Esophagus squamous epithelium (tissue), 4 donors: ENCODE measurements at regions not wholly inside any gene's neighbourhood (a gene's known extent, or its start where the extent isn't known, plus 50 kb on each side); places are given as distances from the start of the nearest gene placed in this dataset.

ENCODE experiments used
- POLR2A ChIP-seq, 4 donors: fragments of 450-650 bp; IDR thresholded peaks; one replicate each; pipeline ENCODE4 v1.6.1; 2017; ENCODE audit warnings: antibody characterized with exemption in 4 of 4, mild to moderate bottlenecking in 4 of 4, moderate library complexity in 3 of 4
- TF ChIP-seq, protein P1 (sequence below), 6 experiments: fragments of 450-650 bp in 4 of 6; fragments of 200-600 bp in 2 of 6; sonication (generic) in 2 of 6; IDR thresholded peaks; one replicate each; pipeline ENCODE4 v1.5.1; 2016 to 2019; ENCODE audit warnings: antibody characterized with exemption in 6 of 6, mild to moderate bottlenecking in 4 of 6, moderate library complexity in 4 of 6

GRCh38 chr2:4039896-4040295, 336.5 kb downstream of the DCDC2C start:
- TF ChIP-seq, protein P1, sequence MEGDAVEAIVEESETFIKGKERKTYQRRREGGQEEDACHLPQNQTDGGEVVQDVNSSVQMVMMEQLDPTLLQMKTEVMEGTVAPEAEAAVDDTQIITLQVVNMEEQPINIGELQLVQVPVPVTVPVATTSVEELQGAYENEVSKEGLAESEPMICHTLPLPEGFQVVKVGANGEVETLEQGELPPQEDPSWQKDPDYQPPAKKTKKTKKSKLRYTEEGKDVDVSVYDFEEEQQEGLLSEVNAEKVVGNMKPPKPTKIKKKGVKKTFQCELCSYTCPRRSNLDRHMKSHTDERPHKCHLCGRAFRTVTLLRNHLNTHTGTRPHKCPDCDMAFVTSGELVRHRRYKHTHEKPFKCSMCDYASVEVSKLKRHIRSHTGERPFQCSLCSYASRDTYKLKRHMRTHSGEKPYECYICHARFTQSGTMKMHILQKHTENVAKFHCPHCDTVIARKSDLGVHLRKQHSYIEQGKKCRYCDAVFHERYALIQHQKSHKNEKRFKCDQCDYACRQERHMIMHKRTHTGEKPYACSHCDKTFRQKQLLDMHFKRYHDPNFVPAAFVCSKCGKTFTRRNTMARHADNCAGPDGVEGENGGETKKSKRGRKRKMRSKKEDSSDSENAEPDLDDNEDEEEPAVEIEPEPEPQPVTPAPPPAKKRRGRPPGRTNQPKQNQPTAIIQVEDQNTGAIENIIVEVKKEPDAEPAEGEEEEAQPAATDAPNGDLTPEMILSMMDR (IDR thresholded peaks at IDR 0.05), result no peak
- no peak for TF ChIP-seq POLR2A (IDR thresholded peaks at IDR 0.05)
